Hematopoietic multipotent progenitor cell treated with erythropoietin and hydrocortisone succinate and interleukin-3 and kit ligand, for 8 days (in vitro differentiated cells): ENCODE measurements at regions not wholly inside any gene's neighbourhood (a gene's known extent, or its start where the extent isn't known, plus 50 kb on each side); places are given as distances from the start of the nearest gene placed in this dataset.
A peak's percentile ranks its signal among the peaks of the same experiment; 100 is the strongest.

Experiments used
- DNase-seq: peaks from one replicate; pipeline ENCODE4 v3.0.0-alpha.2; 2015

DNA sequence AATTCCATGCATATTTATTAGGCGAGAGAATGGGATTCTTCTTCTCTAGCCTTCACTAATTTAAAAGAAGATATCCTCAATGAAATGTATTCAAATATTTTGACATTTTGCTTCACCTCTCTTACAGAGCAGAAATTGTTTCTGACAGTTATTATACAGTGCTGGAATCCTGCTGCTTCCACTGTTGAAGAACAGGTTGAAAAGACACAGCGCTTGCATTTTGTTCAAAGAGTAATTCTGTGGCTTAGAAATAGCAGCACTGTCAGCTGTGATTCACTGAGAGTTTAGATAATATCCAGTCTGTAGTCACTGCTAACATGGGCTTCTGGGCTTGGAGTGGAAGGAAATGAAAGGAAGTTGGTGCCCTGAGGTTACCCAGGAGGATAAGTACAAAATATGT lies 117.1 kb upstream of the FBXL4 start:
- DNase-seq = no peak

DNA sequence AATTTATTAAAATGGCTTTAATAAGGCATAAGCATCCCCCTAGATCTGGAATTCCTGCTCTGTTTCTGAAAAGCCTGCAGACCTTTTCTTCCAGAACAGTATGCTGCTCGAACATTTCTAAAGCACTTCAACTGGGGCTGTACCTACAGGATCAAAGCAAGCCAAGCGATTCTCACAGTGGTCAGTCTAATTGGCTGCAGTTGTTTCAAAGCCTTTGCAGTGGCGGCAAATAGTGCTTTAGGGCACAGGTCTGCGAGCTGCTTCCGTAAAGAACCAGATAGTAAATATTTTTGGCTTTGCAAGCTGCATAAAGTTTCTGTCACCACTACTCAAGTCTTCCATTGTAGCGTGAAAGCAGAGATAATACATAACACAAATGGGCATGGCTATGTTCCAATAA lies 88.9 kb upstream of the FBXL4 start:
- DNase-seq = no peak

DNA sequence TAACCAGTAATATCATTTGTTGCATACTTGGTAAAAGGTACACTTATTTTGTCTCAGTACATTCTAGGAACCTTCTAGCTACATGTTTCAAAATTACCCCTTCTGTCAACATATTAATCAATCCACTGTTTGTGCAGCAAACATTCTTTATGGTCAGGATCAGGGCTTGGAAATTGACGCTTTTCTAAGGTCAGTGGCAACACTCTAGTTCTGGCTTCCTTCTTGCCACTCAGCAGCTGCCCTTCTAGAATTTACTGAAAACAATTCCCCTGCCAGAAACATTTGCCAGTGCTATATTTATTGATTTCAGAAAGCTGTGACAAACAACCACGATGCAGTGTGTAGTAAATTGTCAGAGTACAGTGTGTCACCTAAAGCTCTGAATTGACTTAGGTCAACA lies 84.7 kb upstream of the FBXL4 start:
- DNase-seq = no peak

DNA sequence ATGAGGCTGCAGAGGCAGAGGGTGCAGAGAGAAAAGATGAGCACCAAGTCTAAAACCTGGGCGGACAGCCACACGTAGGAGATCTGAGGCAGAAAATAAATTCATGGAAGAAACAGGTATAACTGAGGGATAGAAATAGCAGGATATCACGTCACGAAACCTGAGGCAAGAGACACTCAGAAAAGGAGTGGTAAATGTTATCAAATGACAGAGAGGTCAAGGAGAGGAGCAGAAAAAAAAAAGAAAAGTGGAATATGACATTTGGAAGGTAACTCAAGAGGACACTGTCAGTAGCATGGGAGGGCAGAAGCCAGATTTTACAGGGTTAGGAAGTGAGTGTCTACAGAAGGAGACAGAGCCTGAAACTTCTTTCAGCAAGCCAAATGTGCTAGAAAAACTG lies 84.2 kb upstream of the FBXL4 start:
- DNase-seq = no peak

DNA sequence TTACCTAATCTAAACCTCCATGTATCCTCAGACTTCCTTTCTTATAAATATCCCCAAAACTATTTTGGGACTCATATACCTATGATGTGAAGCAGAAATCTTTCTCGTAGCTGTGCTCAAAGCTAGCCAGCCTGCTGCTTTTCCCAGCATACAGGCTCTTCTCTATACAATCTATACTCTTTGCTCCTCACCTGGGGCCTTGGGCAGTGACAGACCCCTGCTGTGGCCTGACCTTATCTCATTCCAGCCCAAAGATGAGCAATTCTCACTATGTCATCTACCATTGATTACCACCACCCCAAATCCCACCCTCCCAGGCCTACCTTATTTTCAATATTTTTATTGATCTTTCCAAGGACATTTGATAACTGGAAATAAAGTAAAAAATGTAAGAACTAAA lies 83.2 kb upstream of the FBXL4 start:
- DNase-seq = no peak

DNA sequence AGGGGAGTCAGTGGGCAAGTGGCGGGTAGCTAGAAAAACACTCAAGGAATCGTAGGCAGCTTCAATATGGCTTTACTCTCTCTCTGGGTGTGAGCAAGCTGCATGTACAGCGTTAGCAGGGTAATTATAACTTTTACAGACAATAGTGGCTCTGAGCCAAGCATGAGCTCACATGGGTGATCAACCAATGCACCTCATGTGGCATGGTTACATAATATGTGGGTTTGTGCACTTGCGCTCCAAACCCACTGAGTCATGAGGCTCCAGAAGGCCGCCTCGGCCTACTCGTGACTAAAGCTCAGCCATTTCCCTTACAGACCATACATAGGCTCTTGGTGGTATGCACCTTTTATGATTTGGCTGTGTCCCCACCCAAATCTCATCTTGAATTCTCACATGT lies 78.4 kb upstream of the FBXL4 start:
- no peak for DNase-seq

DNA sequence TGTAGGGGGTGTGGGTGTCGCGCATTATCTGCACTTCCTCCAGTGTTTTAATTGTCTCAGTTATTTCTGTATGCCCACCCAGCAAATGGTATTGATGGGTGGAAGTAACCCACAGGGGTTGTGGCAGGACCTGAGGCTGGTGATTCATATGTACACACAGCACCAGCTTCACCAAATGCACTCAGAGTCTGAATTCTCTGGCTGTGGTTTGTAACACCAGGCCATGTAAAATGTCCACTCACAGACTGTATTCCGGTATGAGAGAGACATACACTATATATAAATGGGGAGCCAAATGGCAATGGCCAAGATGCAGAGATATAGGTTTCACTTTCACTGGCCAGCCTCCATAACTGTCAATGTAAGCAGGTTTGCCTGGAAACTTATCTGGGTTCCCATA lies 76.3 kb upstream of the FBXL4 start:
- no peak for DNase-seq

DNA sequence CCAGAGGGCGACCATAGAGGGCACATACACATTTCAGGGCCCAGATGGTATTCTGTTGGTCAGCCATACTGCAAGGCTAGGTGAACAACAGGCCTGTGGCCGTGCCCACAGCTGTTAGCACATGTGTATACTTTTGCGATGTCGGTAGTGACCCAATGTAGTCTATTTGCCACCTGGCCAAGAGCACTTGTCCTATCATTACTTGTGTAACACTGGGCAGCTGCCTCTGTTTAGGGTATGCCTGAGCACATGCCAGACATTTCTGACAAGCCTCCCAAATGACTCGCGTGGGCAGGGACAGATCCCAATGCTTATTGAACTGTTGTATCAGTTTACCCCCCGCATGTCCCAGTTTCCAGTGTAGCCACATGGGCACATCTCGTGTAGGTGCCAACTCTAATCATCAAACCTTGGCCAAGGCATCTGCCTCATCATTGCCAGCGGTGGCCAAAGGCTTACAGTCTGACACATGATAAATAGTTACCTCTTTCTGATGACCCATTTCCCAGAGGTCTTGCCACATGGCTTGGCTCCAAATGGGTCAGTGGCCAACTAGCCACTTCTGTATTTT lies 74.4 kb upstream of the FBXL4 start:
- no peak for DNase-seq

DNA sequence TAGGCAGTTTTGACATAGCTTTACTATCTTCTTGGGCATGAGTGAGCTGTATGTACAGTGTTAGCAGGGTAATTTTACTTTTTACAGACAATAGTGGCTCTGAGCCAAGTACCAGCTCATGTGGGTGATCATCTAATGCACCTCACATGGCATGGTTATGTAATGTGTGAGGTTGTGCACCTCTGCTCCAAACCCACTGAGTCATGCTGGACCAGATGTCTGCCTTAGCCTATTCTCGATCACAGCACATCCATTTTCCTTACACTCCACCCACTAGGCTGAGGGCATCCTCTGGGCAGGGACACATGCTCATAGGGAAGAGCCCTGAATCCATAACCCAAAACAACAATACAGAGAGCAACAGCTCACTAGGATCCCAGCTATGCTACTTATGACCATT lies 71.6 kb upstream of the FBXL4 start:
- no peak for DNase-seq

DNA sequence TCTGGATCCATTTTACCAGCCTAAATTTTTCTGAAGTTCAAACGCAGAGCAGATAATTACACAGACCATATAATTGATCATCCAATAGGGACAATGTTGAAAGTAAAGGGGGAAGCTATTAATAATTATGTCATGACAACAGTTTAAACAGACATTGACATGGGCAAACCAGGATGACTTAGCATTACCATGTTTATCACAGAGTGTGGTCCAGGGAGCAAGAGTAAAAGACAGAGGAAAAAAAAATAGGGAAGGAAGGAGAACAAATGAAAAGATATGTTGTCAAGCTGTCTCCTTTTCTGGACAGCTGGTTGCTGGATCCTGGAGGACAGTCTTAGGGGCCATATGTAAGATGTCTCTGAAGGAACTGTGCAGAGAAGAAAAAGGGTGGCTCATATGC lies 69.4 kb upstream of the FBXL4 start:
- DNase-seq = no peak

DNA sequence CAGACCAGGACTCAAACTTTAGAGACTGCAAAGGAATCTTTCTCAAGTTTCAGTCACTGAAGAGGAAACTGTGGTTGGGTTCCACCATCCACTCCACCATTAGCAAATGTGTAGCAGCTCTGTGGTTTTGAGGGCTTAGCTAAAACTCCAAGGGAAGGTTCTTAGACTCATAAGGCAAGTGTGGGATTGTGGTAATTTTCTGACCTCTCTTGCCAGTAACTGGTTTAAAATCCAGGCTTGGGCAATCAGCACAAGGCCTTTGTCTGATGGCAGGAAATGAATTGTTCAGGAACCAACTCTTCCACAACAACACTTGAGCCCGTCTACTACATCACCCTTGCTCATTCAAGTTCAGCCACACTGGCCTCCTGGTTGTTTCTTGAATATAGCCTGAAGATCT lies 68.6 kb upstream of the FBXL4 start:
- DNase-seq = peak; percentile 20

DNA sequence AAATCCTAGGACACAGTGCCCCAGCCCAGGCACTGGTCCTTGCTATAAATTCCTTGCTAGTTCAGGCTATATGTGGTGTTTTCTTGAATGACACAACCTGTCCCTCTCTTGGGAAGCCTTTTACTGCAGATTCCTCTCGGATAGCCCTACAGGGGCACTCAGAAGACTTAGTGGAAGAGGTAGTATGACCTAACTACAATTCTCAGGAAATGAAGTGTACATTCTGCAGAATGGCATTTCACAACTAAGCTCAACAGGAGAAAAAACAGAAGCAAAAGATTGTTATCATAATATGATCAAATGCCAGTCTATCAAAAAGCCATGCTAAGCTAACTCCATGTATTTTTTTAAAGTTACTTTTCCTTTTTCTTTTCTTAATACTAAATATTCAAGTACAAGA lies 66.3 kb upstream of the FBXL4 start:
- peak; percentile 1 for DNase-seq

DNA sequence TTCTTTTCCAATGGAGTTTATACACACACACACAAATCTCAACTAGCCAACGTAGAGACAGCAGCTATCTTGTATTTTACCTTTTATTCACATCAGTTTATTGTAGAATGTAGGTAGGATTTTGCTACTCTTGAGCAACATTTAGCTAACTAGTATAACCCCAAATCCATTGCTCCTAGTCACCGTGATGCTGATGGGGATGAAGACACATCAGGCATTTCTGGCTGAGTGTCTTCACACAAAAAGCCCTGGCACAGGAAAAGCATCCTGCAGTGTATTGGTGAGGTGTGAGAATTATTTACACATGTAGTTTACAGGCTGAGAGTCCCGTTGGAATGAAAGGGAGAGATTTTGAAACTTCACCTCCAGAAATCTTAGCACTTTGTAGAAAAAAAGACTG lies 65.9 kb upstream of the FBXL4 start:
- DNase-seq = no peak

DNA sequence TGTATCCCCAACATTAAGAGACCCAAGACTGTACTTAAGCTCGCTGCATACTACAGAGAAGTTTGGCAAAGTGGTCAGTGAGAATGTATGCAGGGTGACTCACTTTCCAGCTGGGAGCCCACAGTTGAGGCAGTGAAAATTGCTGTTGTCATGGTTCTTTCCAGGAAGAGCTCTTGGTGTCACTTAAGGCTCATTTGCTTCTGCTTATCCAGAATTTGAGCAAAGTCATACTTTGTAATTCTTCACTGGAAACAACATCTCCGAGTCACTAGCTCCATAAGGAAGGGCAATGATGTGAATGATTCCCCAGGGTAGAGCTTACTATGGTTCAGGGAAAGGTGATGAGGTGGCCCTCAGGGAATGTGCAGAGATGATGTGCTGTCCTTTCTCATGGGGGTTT lies 65.4 kb upstream of the FBXL4 start:
- DNase-seq = peak; percentile 1

DNA sequence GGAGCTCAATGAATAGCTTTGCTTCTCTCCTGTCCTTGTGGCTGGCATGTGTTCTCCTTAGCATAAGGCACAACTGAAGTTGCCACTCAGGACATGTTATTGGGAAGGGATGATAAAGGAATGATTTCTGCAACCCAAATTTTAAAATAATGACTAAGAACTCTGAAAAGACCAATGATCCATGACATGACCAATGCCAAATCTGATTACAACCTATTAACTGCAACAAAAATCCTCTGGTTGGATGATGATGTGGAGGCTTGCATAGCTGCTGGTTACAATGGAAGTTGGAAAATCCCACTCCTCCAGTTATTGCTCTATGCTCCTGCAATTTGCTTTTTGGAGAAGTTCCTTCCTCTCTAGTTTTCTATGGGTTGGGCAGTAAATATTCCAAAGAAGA lies 63.4 kb upstream of the FBXL4 start:
- DNase-seq = no peak

DNA sequence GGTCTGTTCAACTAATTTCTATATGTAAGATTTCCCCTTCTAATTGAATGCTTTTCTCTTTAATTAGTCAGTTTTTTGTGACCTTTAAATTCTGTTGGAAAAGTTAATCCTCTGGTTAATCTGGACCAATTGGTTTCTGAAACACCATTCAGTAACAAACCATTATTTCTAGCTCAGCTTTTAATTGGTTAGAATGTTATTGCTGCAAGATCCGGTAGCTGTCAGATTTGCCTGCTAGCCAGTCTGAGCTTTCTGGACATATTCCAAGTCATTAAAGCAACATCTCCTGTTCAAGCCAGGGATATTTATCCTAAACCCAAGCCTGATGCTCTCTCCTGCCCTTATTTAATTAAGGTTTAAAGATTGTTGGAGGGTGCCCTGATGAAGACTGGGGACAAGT lies 55.1 kb upstream of the FBXL4 start:
- no peak for DNase-seq

DNA sequence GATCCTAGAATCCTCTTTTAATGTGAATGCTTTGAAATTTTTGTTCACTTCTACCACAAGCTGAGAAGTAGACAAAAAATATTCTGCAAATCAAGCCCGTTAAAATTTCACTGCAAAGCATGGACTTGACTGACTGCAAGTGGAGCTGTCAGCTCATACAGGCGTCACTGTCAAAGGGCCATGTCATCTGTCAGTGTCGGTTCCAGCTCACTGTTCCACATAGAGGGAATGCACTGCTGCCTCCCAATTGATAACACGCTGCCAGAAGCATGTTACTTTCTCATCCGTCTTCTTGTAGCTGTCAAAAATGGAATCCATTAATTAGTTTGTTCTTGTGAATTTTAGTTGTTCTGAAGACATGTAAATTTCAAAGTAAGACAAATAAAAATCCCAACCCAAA lies 50.4 kb upstream of the FBXL4 start:
- no peak for DNase-seq
